RWPE2 (cell line): ENCODE measurements at regions not wholly inside any gene's neighbourhood (a gene's known extent, or its start where the extent isn't known, plus 50 kb on each side); places are given as distances from the start of the nearest gene placed in this dataset.
A peak's percentile ranks its signal among the peaks of the same experiment; 100 is the strongest.

Experiments used
- ATAC-seq: fragments of 200-7000 bp; cut with Tn5 transposase; 3 replicates; pipeline ENCODE4 v1.9.1; 2021; ENCODE audit warnings: low read depth
- DNase-seq: peaks from one replicate; pipeline ENCODE4 v3.0.0-alpha.2; 2020; ENCODE audit warnings: low spot score
- H3K27ac ChIP-seq: fragments of 450-650 bp; 2 replicates; pipeline ENCODE4 v1.5.1; 2017; ENCODE audit warnings: mild to moderate bottlenecking; ENCODE audit not compliant: poor library complexity, severe bottlenecking
- H3K27me3 ChIP-seq: fragments of 250-450 bp; sonication (Bioruptor Pico); 2 replicates; pipeline ENCODE4 v1.5.1; 2021; ENCODE audit warnings: mild to moderate bottlenecking, moderate library complexity; ENCODE audit not compliant: insufficient read depth, poor library complexity, severe bottlenecking
- H3K36me3 ChIP-seq: fragments of 250-450 bp; sonication (Bioruptor Pico); 2 replicates; pipeline ENCODE4 v1.5.1; 2020; ENCODE audit warnings: low read depth, mild to moderate bottlenecking, moderate library complexity
- H3K4me1 ChIP-seq: fragments of 250-450 bp; sonication (Bioruptor Pico); 2 replicates; pipeline ENCODE4 v1.5.1; 2021; ENCODE audit warnings: mild to moderate bottlenecking, moderate library complexity; ENCODE audit not compliant: insufficient read depth, poor library complexity, severe bottlenecking
- H3K4me3 ChIP-seq: fragments of 250-450 bp; sonication (Bioruptor Pico); 2 replicates; pipeline ENCODE4 v1.5.1; 2021; ENCODE audit warnings: mild to moderate bottlenecking, moderate library complexity; ENCODE audit not compliant: severe bottlenecking
- H3K9me3 ChIP-seq: fragments of 250-450 bp; sonication (Bioruptor Pico); 2 replicates; pipeline ENCODE4 v1.5.1; 2021; ENCODE audit warnings: mild to moderate bottlenecking, moderate library complexity; ENCODE audit not compliant: severe bottlenecking
- TF ChIP-seq, protein P1 (sequence below): fragments of 450-650 bp; IDR thresholded peaks from one replicate; pipeline ENCODE4 v1.5.1; 2017; ENCODE audit warnings: mild to moderate bottlenecking, moderate library complexity; ENCODE audit not compliant: poor library complexity, severe bottlenecking

DNA sequence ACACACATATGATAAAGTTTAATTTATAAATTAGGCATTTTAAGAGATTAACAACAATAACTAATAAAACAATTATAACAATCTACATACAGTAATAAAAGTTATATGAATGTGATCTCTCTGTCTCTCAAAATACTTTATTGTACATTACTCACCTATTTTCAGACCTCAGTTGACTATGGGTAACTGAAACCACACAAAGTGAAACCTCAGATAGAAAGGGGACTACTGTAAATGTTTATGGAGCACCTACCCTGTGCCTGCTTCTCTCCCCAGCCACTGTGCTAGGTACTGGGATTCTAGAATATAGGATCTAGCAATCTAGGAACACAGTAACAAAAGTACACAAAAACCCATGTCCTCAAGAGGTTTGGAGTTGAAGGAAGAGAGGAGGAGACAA is 63.4 kb upstream of the BTN3A2 start:
- TF ChIP-seq, protein P1, sequence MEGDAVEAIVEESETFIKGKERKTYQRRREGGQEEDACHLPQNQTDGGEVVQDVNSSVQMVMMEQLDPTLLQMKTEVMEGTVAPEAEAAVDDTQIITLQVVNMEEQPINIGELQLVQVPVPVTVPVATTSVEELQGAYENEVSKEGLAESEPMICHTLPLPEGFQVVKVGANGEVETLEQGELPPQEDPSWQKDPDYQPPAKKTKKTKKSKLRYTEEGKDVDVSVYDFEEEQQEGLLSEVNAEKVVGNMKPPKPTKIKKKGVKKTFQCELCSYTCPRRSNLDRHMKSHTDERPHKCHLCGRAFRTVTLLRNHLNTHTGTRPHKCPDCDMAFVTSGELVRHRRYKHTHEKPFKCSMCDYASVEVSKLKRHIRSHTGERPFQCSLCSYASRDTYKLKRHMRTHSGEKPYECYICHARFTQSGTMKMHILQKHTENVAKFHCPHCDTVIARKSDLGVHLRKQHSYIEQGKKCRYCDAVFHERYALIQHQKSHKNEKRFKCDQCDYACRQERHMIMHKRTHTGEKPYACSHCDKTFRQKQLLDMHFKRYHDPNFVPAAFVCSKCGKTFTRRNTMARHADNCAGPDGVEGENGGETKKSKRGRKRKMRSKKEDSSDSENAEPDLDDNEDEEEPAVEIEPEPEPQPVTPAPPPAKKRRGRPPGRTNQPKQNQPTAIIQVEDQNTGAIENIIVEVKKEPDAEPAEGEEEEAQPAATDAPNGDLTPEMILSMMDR, result no peak
- DNase-seq, result no peak
- no peak for ATAC-seq
- no peak overlapping the region for H3K4me3 ChIP-seq
- H3K36me3 ChIP-seq, result no peaks in the 10 kb centered on the region
- H3K27me3 ChIP-seq, result no peaks in the 10 kb centered on the region
- H3K27ac ChIP-seq, result no peak overlapping the region
- H3K9me3 ChIP-seq, result no peaks in the 10 kb centered on the region
- H3K4me1 ChIP-seq, result peaks cover 10% of the 10 kb centered on the region

DNA sequence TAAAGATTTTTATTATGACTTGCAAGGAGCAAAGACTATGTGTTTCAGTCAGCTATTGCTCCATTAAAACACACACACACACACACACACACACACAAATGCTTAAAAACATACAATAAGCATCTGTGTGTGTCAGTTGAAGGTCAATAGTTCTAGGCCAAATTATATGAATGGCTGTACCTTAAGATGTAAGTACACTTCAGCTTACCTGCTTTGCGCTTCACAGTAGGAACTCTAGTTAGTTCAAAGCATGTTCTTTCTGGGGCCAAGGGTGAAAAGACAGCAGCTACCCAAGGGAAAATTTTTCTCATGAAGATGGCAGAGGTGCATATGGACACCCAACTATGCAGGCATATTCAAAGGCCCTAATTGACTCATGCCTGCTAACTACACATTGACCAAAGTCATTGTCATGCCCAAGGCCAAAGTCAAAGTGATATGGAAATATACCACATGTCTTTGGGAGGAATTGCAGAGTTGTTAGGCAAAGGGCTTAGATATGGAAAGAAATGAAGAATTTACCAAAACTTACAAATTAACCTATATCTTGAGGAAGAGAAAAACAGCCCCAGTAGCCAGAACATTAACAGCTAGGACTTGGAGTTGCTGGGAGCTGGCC is 61.9 kb upstream of the BTN3A2 start:
- Histone ChIP-seq H3K27me3 (no peaks in the 10 kb centered on the region), H3K36me3 (no peaks in the 10 kb centered on the region), H3K4me1 (peaks cover 4% of the 10 kb centered on the region), H3K4me3 (no peak overlapping the region), H3K9me3 (no peaks in the 10 kb centered on the region), H3K27ac (no peak overlapping the region)
- ATAC-seq, result no peak
- no peak for DNase-seq
- TF ChIP-seq, protein P1, result no peak

DNA sequence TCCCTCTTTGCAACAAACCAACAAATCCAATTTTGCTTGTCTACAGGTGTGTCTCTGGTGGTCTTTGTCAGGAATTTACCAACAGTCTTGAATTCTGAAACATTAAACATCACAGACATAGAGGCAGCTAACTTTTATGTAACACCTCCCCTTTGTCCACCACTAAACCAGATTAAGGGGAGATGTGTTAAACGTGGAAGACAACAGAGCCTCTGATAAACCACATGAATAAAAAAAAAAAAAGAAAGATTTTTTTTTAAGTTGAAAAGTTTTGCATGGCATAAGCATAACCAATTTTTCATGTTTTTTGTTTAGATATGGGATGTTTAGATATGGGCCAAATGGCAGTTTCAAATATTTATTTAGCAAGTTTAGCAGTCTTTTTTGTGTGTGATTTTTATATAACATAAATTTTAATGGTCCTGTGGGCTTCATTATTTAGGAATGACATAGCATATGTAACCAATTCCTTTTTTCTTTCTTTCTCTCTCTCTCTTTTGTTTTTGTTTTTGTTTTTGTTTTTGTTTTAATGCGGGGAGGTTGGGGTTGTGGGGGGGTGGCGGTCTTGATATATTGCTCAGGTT is 60.7 kb upstream of the BTN3A2 start:
- Histone ChIP-seq H3K27ac (peak overlapping the region; percentile 27), H3K9me3 (no peaks in the 10 kb centered on the region), H3K27me3 (no peaks in the 10 kb centered on the region), H3K36me3 (no peaks in the 10 kb centered on the region), H3K4me1 (peaks cover 4% of the 10 kb centered on the region), H3K4me3 (no peak overlapping the region)
- ATAC-seq, result no peak
- TF ChIP-seq, protein P1, result no peak
- no peak for DNase-seq

DNA sequence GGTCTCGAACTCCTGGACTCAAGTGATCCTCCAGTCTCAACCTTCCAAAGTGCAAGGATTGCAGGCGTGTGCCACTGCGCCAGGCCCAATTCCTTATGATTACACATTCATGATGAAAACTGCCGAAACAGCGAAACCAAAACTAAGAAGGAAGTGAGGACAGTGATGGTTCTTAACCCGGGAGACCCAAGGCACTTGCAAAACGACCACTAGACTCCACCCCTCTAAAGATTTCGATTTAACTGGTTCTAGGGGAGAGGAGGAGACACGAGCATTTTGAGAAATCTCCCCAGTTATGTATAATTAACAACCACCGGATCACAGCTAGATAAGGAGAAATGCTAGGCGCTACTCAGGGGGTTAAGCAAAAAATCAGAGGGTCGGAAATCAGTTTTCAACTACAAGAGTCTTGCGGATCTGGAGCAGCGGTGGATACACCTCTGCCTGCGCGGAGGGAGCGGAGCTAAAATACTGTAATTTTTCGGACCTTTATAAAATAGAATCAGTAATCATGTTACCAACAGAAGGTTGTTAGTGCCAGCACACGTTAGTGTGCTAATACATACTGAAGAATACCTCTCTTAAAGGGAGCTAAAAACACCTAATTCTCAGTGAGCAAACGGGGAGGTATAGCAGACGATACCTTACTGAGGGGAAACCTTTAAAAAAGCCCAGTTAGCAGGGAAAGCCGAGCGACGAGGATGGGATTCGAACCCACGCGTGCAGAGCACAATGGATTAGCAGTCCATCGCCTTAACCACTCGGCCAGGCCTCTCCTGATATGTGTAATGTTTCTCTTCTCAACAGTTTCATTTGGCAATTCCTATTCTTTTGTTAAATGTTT is 60.0 kb upstream of the BTN3A2 start:
- H3K27ac ChIP-seq, result peak overlapping the region; percentile 27
- ATAC-seq, result peak; percentile 78
- no peak for DNase-seq

More for the DNA sequence above, 60.0 kb upstream of the BTN3A2 start:
- H3K27me3 ChIP-seq, result no peaks in the 10 kb centered on the region
- peak overlapping the region; percentile 32 for H3K4me3 ChIP-seq
- H3K36me3 ChIP-seq, result no peaks in the 10 kb centered on the region
- H3K9me3 ChIP-seq, result no peaks in the 10 kb centered on the region
- peaks cover 10% of the 10 kb centered on the region for H3K4me1 ChIP-seq
- TF ChIP-seq, protein P1, result no peak
